Panc1 (cell line): ENCODE measurements at regions not wholly inside any gene's neighbourhood (a gene's known extent, or its start where the extent isn't known, plus 50 kb on each side); places are given as distances from the start of the nearest gene placed in this dataset.
"Not testable (repeated sequence)": the region's sequence is repeated elsewhere in the genome, so short reads cannot be mapped to it uniquely, and the experiment has no call there.

Source experiments
- ATAC-seq: fragments of 200-7000 bp; cut with Tn5 transposase; 2 replicates; pipeline ENCODE4 v1.9.1; 2020; ENCODE audit warnings: mild to moderate bottlenecking, moderate library complexity
- BruUV-seq: library from RNA; stranded (reverse); fragments of 400-500 nt; replicated peaks from 2 replicates; lab custom pipeline; 2021; lab: Mats Ljungman, UMichigan
- CTCF ChIA-PET: fragments of 300-600 bp; sonication (Branson Sonifier 250); formaldehyde crosslinking; loops from one replicate; lab custom pipeline; 2022; ENCODE audit warnings: antibody characterized with exemption; lab: Charles Lee
- POLR2A ChIA-PET: fragments of 300-600 bp; sonication (Branson Sonifier 250); formaldehyde crosslinking; loops from one replicate; lab custom pipeline; 2022; ENCODE audit warnings: antibody characterized with exemption; lab: Charles Lee
- DNase-seq: peaks from one replicate; pipeline ENCODE4 v3.0.0-alpha.2; 2010; ENCODE audit warnings: low read depth, low spot score
- H3K27ac ChIP-seq: 2 replicates; pipeline ENCODE4 v1.5.1; 2011; ENCODE audit warnings: mild to moderate bottlenecking, low read length, inconsistent platforms
- H3K27me3 ChIP-seq: fragments of 200-500 bp; sonication (Bioruptor generic); 2 replicates; pipeline ENCODE4 v1.6.0; 2014; ENCODE audit warnings: low read length, inconsistent platforms; ENCODE audit not compliant: control insufficient read depth, insufficient read depth
- H3K36me3 ChIP-seq: fragments of 200-500 bp; sonication (Bioruptor generic); 2 replicates; pipeline ENCODE4 v1.5.1; 2014; ENCODE audit warnings: inconsistent platforms, mild to moderate bottlenecking, low read length, moderate library complexity; ENCODE audit not compliant: control insufficient read depth, insufficient read depth
- H3K4me1 ChIP-seq: 2 replicates; pipeline ENCODE4 v1.5.1; 2011; ENCODE audit warnings: inconsistent platforms, mild to moderate bottlenecking, low read length, moderate library complexity; ENCODE audit not compliant: control insufficient read depth, insufficient read depth
- H3K4me3 ChIP-seq, 2 experiments: 2 replicates each; pipeline ENCODE4 v1.5.1; 2011 to 2012; ENCODE audit warnings: low read depth in 2 of 2, low read length in 2 of 2, mild to moderate bottlenecking in 2 of 2, inconsistent platforms in 1 of 2, moderate library complexity in 1 of 2
- H3K9me3 ChIP-seq: fragments of 200-500 bp; sonication (Bioruptor generic); 2 replicates; pipeline ENCODE4 v1.5.1; 2014; ENCODE audit warnings: low read depth, mild to moderate bottlenecking, inconsistent platforms, low read length, moderate library complexity; ENCODE audit not compliant: control insufficient read depth, insufficient read depth
- POLR2AphosphoS5 ChIP-seq: IDR thresholded peaks from 2 replicates; pipeline ENCODE4 v1.6.1; 2012; ENCODE audit warnings: mild to moderate bottlenecking, low read depth, low read length, moderate library complexity
- in situ Hi-C: cut with HindIII; loops from 2 replicates; pipeline ENCODE4 v1.10.0; 2016; ENCODE audit warnings: low sequenced_read_pairs, low pct_unique_long_range_greater_than_20kb
- intact Hi-C: fragments of 100-400 bp; cut with micrococcal nuclease; formaldehyde crosslinking; loops from one replicate; pipeline ENCODE4 v1.10.0; 2022; ENCODE audit not compliant: unreplicated experiment
- TF ChIP-seq, protein P1 (sequence below): fragments of 450-650 bp; IDR thresholded peaks from 2 replicates; pipeline ENCODE4 v1.5.1; 2017; ENCODE audit warnings: mild to moderate bottlenecking
- TF ChIP-seq, protein P2 (sequence below), 2 experiments: IDR thresholded peaks; 2 replicates each; pipeline ENCODE4 v1.6.1; 2011 to 2012; ENCODE audit warnings: low read depth in 2 of 2, control low read depth in 1 of 2, low read length in 1 of 2, mild to moderate bottlenecking in 1 of 2, moderate library complexity in 1 of 2; ENCODE audit not compliant: insufficient read depth in 1 of 2

DNA sequence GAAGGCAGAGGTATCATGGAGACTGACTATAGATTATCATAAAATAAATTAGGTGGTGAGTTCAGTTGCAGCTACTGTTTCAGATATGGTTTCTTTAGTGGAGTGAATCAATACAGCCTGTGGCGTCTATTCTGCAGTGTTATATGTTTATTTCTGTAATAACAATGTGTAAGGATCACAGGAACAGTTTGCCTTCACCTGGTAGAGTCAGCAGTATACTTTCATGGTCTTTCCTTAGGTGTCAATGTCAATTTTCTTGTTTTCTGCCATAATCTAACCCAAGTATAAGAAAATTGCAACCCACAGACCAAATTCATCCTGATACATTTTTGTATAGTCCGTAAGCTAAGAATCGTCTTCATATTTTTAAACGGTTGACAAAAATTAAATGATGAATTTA, 140.4 kb upstream of the ATF7IP start:
- no TSS peak for BruUV-seq
- in situ Hi-C loops (no loop called here), intact Hi-C loops (no loop called here)
- TF ChIP-seq, protein P1, sequence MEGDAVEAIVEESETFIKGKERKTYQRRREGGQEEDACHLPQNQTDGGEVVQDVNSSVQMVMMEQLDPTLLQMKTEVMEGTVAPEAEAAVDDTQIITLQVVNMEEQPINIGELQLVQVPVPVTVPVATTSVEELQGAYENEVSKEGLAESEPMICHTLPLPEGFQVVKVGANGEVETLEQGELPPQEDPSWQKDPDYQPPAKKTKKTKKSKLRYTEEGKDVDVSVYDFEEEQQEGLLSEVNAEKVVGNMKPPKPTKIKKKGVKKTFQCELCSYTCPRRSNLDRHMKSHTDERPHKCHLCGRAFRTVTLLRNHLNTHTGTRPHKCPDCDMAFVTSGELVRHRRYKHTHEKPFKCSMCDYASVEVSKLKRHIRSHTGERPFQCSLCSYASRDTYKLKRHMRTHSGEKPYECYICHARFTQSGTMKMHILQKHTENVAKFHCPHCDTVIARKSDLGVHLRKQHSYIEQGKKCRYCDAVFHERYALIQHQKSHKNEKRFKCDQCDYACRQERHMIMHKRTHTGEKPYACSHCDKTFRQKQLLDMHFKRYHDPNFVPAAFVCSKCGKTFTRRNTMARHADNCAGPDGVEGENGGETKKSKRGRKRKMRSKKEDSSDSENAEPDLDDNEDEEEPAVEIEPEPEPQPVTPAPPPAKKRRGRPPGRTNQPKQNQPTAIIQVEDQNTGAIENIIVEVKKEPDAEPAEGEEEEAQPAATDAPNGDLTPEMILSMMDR = no peak
- TF ChIP-seq, protein P2, sequence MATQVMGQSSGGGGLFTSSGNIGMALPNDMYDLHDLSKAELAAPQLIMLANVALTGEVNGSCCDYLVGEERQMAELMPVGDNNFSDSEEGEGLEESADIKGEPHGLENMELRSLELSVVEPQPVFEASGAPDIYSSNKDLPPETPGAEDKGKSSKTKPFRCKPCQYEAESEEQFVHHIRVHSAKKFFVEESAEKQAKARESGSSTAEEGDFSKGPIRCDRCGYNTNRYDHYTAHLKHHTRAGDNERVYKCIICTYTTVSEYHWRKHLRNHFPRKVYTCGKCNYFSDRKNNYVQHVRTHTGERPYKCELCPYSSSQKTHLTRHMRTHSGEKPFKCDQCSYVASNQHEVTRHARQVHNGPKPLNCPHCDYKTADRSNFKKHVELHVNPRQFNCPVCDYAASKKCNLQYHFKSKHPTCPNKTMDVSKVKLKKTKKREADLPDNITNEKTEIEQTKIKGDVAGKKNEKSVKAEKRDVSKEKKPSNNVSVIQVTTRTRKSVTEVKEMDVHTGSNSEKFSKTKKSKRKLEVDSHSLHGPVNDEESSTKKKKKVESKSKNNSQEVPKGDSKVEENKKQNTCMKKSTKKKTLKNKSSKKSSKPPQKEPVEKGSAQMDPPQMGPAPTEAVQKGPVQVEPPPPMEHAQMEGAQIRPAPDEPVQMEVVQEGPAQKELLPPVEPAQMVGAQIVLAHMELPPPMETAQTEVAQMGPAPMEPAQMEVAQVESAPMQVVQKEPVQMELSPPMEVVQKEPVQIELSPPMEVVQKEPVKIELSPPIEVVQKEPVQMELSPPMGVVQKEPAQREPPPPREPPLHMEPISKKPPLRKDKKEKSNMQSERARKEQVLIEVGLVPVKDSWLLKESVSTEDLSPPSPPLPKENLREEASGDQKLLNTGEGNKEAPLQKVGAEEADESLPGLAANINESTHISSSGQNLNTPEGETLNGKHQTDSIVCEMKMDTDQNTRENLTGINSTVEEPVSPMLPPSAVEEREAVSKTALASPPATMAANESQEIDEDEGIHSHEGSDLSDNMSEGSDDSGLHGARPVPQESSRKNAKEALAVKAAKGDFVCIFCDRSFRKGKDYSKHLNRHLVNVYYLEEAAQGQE (IDR thresholded peaks at IDR 0.05; ENCODE audit: insufficient read depth in 1 of 2, low read depth in 2 of 2, low read length in 1 of 2) = no peak
- TF ChIP-seq POLR2AphosphoS5 = no peak
- no peak for ATAC-seq
- no peaks in the 10 kb centered on the region for H3K27me3 ChIP-seq
- no peak for DNase-seq
- CTCF ChIA-PET = no interaction called here
- H3K4me3 ChIP-seq = no peak overlapping the region
- no peak overlapping the region for H3K27ac ChIP-seq
- H3K36me3 ChIP-seq = no peaks in the 10 kb centered on the region
- POLR2A ChIA-PET = no interaction called here
- H3K4me1 ChIP-seq = no peaks in the 10 kb centered on the region
- H3K9me3 ChIP-seq = no peaks in the 10 kb centered on the region

DNA sequence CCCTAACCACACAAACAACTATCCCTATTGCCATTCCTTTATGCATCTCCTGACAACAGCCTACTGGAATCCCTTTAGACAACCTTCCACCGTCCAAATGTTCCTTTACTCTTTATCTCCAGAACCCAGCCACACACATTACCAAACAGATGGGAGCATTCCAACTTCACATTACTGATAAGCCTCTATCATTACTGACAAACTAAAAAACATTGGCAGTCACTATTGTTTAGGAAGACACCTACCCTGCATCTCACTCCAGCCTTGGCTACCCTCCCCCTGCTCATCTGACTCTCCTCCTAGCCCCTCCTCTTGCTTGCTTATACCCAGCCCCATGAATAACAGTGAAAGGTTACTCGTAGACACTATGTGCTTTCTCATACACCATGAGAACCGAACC, 130.3 kb upstream of the ATF7IP start:
- DNase-seq, in situ Hi-C loops, H3K27me3 ChIP-seq, H3K4me1 ChIP-seq, H3K36me3 ChIP-seq, POLR2A ChIA-PET, CTCF ChIA-PET, H3K27ac ChIP-seq, H3K9me3 ChIP-seq, BruUV-seq, H3K4me3 ChIP-seq, ATAC-seq: not testable (repeated sequence)
- intact Hi-C loops = loop anchor here (5.0 kb wide), 1 partner anchor 217 kb away; no protein-coding TSS in a partner anchor

DNA sequence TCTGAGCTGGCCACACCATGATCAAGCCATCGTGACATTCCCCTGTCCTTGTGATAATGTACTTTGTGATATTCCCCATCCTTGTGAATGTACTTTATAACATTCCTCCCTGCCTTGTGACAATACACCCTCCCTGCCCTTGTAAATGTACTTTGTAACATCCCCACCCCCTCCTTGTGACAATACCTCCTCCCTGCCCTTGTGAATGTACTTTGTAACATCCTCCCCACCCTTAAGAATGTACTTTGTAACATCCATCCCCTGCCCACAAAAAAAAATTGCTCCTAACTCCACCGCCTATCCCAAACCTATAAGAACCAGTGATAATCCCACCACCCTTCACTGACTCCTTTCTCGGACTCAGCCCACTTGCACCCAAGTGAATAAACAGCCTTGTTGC, 128.8 kb upstream of the ATF7IP start:
- in situ Hi-C loops, POLR2A ChIA-PET, H3K27me3 ChIP-seq, BruUV-seq, H3K4me1 ChIP-seq, H3K4me3 ChIP-seq, CTCF ChIA-PET, ATAC-seq, H3K36me3 ChIP-seq, H3K9me3 ChIP-seq, H3K27ac ChIP-seq, DNase-seq: not testable (repeated sequence)
- intact Hi-C loops = loop anchor here (5.0 kb wide), 1 partner anchor 216 kb away; no protein-coding TSS in a partner anchor
